ENCODE measurements at regions not wholly inside any gene's neighbourhood (a gene's known extent, or its start where the extent isn't known, plus 50 kb on each side); places are given as distances from the start of the nearest gene placed in this dataset.

GRCh38 chr9:18404434-18405029, 69.4 kb upstream of the ADAMTSL1 start:
- TF ChIP-seq MAX (IDR thresholded peaks at IDR 0.05) (no peak), HMGXB4 (CRISPR knock-in tag; IDR thresholded peaks at IDR 0.05; ENCODE audit: borderline replicate concordance) (no peak), CEBPB (IDR thresholded peaks at IDR 0.05) (no peak), RAD21 (conservative IDR thresholded peaks at IDR 0.05 in 1 of 2, IDR thresholded peaks at IDR 0.05 in 1 of 2) (no peak), PBX3 (IDR thresholded peaks at IDR 0.05) (no peak), CTCF (IDR thresholded peaks at IDR 0.05) (no peak), POLR2A (IDR thresholded peaks at IDR 0.05; ENCODE audit: low read length) (no peak), MAZ (IDR thresholded peaks at IDR 0.05; ENCODE audit: borderline replicate concordance, low read depth, low read length) (no peak), NR3C1 (IDR thresholded peaks at IDR 0.05) (no peak), HOXA7 (CRISPR knock-in tag; IDR thresholded peaks at IDR 0.05) (no peak), EP300 (IDR thresholded peaks at IDR 0.05) (no peak), HDAC2 (IDR thresholded peaks at IDR 0.05) (no peak), SMC3 (IDR thresholded peaks at IDR 0.05) (no peak), USF2 (IDR thresholded peaks at IDR 0.05) (no peak)

All from A549 (cell line).